ENCODE measurements at regions not wholly inside any gene's neighbourhood (a gene's known extent, or its start where the extent isn't known, plus 50 kb on each side); places are given as distances from the start of the nearest gene placed in this dataset.

GRCh38 chr2:201968050-201968449 is 65.6 kb upstream of the FZD7 start:
- H3K36me3 ChIP-seq, result no peaks in the 10 kb centered on the region
- H3K9me3 ChIP-seq, result peaks cover 0 to 5% (median 0%) of the 10 kb centered on the region in 4 donors
- no peak overlapping the region for H3K4me3 ChIP-seq
- H3K27ac ChIP-seq, result no peak overlapping the region
- TF ChIP-seq CTCF (IDR thresholded peaks at IDR 0.05) (no peak), POLR2A (IDR thresholded peaks at IDR 0.05) (no peak), EP300 (IDR thresholded peaks at IDR 0.05) (no peak)
- WGBS, 2 donors, result 91 to 92% methylated on average over 5 to 6 of the region's 6 CpGs
- no peaks in the 10 kb centered on the region for H3K27me3 ChIP-seq
- no peaks in the 10 kb centered on the region for H3K4me1 ChIP-seq
- DNase-seq (ENCODE audit: low spot score in 2 of 2), result no peak

GRCh38 chr2:201968476-201968875 is 65.2 kb upstream of the FZD7 start:
- TF ChIP-seq POLR2A (IDR thresholded peaks at IDR 0.05) (no peak), CTCF (IDR thresholded peaks at IDR 0.05) (no peak), EP300 (IDR thresholded peaks at IDR 0.05) (no peak)
- no peak for DNase-seq (ENCODE audit: low spot score in 2 of 2)
- 78 to 89% methylated on average over 6 to 8 of the region's 10 CpGs for WGBS, 2 donors
- Histone ChIP-seq H3K36me3 (no peaks in the 10 kb centered on the region), H3K9me3 (peaks cover 0 to 5% (median 0%) of the 10 kb centered on the region in 4 donors), H3K4me3 (no peak overlapping the region), H3K27ac (no peak overlapping the region), H3K27me3 (no peaks in the 10 kb centered on the region), H3K4me1 (no peaks in the 10 kb centered on the region)

GRCh38 chr2:201969241-201969937 is 64.3 kb upstream of the FZD7 start:
- Histone ChIP-seq H3K9me3 (peaks cover 0 to 5% (median 0%) of the 10 kb centered on the region in 4 donors), H3K36me3 (no peaks in the 10 kb centered on the region), H3K27ac (no peak overlapping the region), H3K27me3 (no peaks in the 10 kb centered on the region), H3K4me1 (no peaks in the 10 kb centered on the region), H3K4me3 (no peak overlapping the region)
- WGBS, 2 donors, result 83 to 86% methylated on average over 14 of the region's 14 CpGs
- TF ChIP-seq POLR2A (IDR thresholded peaks at IDR 0.05) (no peak), CTCF (IDR thresholded peaks at IDR 0.05) (no peak), EP300 (IDR thresholded peaks at IDR 0.05) (no peak)
- no peak for DNase-seq (ENCODE audit: low spot score in 2 of 2)

GRCh38 chr2:201969938-201970785 is 63.5 kb upstream of the FZD7 start:
- no peaks in the 10 kb centered on the region for H3K4me1 ChIP-seq
- H3K4me3 ChIP-seq, result no peak overlapping the region
- H3K36me3 ChIP-seq, result no peaks in the 10 kb centered on the region
- H3K9me3 ChIP-seq, result peaks cover 0 to 5% (median 0%) of the 10 kb centered on the region in 4 donors
- no peaks in the 10 kb centered on the region for H3K27me3 ChIP-seq
- DNase-seq (ENCODE audit: low spot score in 2 of 2), result no peak
- WGBS, 2 donors, result 71 to 81% methylated on average over 12 of the region's 12 CpGs
- no peak overlapping the region for H3K27ac ChIP-seq
- TF ChIP-seq CTCF (IDR thresholded peaks at IDR 0.05) (no peak), POLR2A (IDR thresholded peaks at IDR 0.05) (no peak), EP300 (IDR thresholded peaks at IDR 0.05) (no peak)

GRCh38 chr2:201970786-201971108 is 62.9 kb upstream of the FZD7 start:
- H3K36me3 ChIP-seq, result no peaks in the 10 kb centered on the region
- peaks cover 0 to 5% (median 0%) of the 10 kb centered on the region in 4 donors for H3K9me3 ChIP-seq
- WGBS, 2 donors, result 90 to 95% methylated on average over 4 of the region's 4 CpGs
- no peaks in the 10 kb centered on the region for H3K4me1 ChIP-seq
- no peak for DNase-seq (ENCODE audit: low spot score in 2 of 2)
- H3K27ac ChIP-seq, result no peak overlapping the region
- no peak for TF ChIP-seq EP300 (IDR thresholded peaks at IDR 0.05)
- TF ChIP-seq POLR2A (IDR thresholded peaks at IDR 0.05), result no peak
- TF ChIP-seq CTCF (IDR thresholded peaks at IDR 0.05), result no peak
- no peaks in the 10 kb centered on the region for H3K27me3 ChIP-seq
- no peak overlapping the region for H3K4me3 ChIP-seq

Data from tibial nerve (tissue), 4 donors.